GM19455 (cell line): ENCODE measurements at regions not wholly inside any gene's neighbourhood (a gene's known extent, or its start where the extent isn't known, plus 50 kb on each side); places are given as distances from the start of the nearest gene placed in this dataset.
"Not testable (repeated sequence)": the region's sequence is repeated elsewhere in the genome, so short reads cannot be mapped to it uniquely, and the experiment has no call there.

Source experiments
- ATAC-seq: cut with Tn5 transposase; IDR thresholded peaks from one replicate; pipeline ENCODE4 v1.9.1; 2021; ENCODE audit not compliant: unreplicated experiment

DNA sequence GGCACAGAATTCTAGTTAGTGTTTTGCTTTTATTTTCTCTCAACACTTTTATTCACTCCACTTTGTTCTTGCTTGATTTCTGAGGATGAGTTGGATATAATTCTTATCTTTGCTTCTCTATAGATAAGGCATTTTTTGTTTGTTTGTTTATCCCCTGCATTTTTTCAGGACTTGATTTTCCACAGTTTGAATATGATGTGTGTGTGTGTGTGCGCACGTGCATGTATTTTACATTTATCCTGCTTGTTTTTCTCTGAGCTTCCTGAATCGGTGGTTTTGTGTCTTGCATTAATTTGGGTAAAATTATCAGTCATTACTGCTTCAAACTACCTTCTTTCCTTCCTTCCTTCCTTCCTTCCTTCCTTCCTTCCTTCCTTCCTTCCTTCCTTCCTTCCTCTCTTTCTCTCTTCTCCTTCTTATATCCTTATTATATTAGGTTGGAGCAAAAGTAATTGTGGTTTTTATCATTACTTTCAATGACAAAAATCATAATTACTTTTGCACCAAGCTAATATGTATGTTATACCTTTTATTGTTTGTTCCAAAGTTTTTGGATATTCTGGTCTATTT, 679.9 kb upstream of the RAG2 start:
- no peak for ATAC-seq

DNA sequence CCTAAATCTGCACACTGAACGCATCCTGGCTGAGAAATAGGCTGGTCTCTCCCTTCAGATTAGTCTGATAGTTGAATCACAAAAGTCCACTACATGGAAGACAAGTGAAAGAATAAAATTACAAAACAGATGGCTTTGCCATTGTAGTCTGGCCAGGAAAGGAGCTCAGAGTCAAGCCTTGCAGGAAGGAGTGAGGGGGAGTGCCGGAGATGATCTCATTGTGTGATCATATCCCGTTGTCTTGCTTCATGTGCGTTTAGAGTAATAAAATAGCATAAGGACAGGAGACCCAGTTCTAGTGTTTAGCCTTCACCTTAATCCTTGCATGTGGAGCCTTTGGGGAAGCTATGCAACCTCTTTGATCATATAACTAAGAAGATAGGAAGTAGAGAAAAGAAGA, 666.7 kb upstream of the RAG2 start:
- ATAC-seq: no peak

DNA sequence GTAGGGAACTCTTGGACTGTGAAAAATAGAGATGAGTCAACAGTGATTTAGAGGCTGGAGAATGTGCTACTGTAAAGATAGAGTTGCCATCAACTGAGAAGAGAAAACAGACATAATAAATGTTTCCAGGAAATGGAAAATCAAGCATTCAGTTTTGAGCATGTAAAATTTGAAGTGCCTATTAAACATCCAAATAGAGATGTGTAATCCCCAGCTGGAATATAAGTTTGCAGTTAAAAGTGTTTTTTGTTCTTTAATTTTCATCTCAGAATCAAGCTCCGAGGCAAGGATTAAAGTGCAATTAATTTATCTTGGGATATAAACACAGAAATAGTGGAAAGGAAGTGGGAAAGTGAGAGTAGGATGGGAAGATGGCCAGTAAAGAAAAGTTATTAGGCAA, 666.0 kb upstream of the RAG2 start:
- ATAC-seq: no peak

DNA sequence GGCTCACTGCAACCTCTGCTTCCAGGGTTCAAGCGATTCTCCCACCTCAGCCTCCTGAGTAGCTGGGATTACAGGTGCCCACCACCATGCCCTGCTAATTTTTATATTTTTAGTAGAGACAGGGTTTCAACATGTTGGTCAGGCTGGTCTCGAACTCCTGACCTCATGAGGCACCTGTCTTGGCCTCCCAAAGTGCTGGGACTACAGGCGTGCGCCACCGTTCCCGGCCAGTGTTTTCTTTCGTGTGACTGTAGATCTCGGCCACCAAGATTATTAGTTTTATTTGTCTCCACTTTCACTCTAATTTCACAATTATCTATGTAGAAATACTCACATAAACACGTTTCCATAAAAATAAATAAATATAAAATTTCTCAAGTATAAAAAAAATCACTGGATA, 665.4 kb upstream of the RAG2 start:
- ATAC-seq: not testable (repeated sequence)

DNA sequence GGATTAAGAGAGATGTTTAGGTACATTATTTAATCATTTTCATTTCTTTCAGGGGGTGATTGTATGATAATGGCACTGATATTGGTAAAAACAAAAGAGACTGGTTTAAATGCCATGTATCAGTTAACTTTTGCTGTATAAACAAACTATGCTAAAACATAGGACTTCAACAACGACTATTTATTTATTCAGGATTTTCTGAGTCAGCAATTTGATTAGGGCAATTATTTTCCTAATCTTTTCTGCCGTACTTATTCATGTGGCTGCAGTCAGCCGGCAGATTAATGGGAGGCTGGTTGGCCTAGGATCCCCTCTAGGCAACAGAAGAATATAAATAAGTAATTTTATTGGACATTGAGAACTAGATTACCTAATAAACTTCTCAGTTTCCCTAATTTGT, 661.7 kb upstream of the RAG2 start:
- ATAC-seq: no peak

DNA sequence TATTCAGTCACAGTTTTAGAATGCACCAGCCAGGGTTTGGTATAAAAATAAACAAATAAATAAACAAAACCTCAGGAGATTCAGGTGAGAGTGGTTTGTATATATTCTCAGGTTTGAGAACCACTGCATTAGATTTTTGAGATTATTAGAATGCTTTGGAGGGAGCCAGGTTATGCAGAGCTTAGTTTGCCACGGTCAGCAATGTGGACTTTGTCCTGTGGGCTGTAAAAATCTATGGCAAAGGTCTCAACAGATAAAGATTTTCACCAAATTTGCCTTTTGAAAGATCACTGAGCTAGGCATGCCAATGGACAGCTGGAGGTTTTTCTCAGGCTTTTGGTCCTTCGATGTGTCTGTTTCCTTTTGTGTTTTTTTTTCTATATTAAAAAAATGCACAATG, 650.1 kb upstream of the RAG2 start:
- no peak for ATAC-seq

DNA sequence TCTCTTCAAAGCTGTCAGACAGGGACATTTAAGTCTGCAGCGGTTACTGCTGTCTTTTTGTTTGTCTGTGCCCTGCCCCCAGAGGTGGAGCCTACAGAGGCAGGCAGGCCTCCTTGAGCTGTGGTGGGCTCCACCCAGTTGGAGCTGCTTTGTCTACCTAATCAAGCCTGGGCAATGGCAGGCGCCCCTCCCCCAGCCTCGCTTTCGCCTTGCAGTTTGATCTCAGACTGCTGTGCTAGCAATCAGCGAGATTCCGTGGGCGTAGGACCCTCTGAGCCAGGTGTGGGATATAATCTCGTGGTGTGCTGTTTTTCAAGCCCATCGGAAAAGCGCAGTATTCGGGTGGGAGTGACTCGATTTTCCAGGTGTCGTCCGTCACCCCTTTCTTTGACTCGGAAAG, 648.1 kb upstream of the RAG2 start:
- not testable (repeated sequence) for ATAC-seq

DNA sequence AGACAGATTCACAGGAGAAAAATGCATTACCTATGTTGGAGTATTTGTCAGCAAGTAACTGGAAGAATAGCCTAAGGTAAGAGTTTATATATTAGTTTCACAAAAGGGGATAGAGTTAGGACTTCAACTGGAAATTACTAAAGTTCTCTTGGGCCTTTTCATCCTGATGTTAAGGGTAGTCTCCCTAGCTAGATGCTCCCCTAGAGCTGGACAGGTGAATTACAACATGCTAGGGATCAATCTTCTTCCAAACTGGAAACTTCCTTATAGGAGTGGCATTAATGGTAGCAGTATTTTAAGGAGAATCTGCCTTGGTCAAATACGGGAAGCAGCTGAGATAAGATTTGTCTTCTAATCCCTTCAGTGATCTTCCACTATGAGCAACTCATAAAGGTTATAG, 632.8 kb upstream of the RAG2 start:
- ATAC-seq: no peak

DNA sequence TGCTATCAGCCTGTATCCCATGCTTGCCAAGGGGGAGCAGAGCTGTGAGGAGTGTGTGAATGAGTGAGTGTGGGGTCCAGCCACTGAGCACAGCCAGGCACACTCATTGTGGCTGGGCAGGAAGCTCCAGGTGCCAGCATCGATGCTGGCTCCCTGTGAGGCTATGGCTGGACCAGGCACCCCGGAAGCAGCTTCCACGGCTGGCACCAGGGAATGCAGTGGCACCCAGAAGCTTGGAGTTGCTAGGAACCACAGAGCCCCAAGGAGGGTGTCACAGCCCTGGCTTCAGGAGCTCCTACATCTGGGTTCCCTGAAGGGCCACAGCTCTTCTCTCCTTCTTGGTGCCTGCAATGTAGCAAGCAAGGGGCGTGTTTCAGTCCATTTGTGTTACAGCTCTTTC, 625.9 kb upstream of the RAG2 start:
- ATAC-seq: no peak

DNA sequence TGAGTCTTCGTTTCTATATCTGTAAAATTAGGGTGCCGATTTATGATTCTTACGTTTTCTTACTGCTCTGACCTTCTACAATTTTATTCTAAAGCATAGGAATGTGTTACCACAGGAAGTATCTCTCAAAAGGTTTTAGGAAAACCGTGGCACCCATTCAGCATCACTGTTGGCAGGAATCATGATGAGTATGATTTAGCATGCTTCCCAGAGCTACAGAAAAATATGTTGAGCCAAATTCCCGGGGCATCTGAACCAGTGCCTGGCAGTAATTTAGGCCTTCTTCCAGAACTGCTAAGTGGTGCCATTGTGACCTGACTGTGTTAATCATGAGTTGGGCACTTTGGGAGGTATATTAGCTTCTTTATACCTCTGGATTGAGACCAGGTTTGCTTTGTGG, 605.0 kb upstream of the RAG2 start:
- no peak for ATAC-seq

DNA sequence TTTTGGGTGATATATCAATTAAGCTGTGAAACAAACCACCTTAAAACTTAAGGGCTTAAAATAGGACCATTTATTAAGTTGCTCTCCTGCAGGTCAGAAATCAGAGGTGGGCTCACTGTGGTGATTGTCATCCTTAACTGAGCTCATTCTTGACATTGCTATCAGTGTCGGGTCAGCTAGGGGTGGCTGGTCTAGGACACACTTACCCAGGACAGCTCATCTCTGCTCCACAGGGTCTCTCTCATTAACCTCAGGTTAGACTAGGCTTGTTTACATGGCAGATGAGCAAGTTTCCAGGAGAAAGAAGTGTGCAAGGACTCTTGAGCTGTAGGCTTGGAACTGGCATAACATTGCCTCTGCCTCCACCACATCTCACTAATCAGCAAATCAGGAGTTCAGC, 601.0 kb upstream of the RAG2 start:
- ATAC-seq: no peak

DNA sequence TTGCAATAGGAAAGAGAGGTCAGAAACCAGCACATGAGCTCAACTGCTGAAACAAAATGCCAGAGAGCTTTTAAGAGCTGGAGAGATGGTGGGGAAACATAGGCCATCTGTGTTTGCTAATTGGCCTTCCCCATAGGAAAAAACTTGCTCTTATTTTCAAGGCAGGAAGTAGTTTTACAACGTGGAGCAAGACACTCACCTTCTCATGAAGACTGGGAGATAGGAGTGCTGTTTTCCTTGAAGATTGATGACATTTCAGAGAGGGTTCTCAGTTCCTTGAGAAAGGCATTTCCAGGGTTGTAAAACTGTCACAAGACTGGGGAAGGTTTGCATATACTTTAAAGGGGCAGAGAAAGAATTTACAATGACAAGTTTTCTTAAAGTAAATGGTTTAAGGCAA, 586.3 kb upstream of the RAG2 start:
- no peak for ATAC-seq

DNA sequence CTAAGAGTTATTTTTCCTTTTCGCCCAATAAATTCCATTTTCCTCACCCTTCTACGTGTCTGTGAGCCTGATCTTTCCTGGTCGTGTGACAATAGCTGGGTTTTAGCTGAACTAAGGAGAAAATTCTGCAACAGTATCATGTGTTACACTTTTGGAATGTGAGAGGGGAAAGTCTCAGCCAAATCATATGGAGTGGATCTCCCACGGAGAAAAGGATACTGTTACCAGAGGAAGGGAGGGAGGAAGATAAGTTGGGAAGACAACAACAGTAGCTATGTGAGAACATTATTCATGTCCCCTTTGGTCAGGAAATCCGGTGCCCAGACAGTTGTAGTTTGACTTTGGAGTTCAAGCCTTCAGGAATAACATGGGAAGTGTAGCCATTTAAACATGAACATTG, 584.0 kb upstream of the RAG2 start:
- no peak for ATAC-seq

DNA sequence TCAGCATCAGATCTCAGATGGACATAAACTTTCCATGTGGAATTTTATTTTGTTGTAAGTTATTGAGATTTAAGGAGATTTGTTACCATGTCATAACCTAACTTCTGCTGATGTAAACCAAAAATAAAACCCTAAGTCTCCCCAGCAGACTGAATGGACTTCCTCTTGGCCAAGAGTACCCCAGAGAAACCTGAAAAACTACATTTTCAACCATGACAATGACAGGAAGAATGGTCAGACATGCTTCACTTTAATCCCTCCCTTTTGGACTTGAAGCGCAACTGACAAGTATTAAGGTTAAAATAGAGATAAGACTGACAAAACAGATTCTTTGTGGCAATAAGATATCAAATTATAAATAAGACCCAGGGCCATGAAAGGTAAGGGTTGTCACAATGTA, 579.7 kb upstream of the RAG2 start:
- no peak for ATAC-seq

DNA sequence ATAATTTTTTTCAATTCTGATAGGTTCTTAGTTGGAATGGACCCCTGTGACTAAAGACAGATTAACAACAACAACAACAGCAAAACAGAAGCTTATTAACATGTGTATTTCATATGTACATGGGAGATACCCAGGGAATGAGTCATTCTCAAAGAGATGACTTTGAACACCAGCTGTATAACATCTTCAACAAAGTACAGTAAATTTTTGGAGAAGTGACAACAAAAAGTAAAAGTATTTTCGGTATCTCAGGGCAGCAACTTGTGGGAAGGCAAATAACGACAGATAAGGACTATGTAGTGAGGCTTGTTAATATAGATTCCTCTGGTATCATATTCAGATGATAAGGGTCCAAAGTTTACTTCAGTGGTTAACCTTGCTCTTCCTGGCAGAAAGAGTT, 573.4 kb upstream of the RAG2 start:
- ATAC-seq: no peak

DNA sequence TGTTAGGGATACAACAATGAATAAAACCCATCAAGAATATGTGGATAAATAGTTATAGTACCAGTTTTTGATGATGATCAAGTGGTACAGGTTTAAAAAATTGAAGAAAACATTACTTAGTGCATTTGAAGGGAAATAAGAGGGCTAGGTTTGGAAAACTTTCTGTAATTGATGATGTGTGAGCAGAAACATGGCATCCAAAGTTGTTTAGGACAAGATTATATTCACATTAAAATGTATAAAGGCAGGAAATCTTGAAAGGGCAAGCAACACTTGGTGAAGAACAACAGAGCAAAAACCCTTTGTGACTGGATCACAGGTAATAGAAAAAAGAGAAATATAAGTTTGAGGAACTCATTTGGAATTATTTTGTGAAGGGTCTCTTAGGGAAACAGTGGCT, 572.3 kb upstream of the RAG2 start:
- no peak for ATAC-seq

DNA sequence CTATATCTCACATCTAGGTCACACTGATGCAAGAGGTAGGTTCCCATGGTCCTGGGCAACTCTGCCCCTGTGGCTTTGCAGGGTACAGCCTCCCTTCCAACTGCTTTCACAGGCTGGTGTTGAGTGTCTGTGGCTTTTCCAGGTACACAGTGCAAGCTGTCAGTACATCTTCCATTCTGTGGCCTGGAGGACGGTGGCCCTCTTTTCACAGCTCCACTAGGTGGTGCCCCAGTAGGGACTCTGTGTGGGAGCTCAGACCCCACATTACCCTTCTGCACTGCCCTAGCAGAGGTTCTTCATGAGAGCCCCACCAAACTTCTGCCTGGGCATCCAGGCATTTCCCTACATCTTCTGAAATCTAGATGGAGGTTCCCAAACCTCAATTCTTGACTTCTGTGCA, 547.4 kb upstream of the RAG2 start:
- not testable (repeated sequence) for ATAC-seq

DNA sequence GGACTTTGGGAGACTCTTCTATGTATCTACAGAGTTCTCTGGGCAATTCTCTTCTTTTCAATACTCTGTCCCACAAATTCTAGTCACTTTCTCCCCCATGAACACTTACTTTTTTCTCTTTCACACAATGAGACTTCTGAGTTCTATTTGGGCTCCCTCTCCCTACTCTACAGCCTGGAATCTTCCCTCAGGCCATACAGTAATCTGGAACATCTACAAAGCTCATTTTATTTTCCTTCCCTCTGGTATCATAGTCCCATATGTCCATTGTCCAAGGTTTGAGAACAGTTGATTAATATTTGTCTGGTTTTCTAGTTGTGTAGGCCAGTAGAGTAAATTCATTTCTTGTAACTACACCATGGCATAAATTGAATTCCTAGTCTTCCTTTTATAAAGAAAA, 544.6 kb upstream of the RAG2 start:
- no peak for ATAC-seq

DNA sequence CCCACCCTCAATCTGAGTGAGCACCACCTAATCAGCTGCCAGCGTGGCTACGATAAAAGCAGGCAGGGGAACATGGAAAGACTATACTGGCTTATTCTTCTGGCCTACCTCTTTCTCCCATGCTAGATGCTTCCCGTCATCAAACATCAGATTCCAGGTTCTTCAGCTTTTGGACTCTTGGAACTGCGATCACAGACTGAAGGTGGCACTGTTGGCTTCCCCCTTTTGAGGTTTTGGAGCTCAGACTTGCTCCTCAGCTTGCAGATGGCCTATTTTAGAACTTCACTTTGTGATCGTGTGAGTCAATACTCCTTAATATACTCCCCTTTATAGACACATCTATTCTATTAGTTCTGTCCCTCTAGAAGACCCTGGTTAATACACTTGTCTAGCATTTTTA, 543.7 kb upstream of the RAG2 start:
- no peak for ATAC-seq

DNA sequence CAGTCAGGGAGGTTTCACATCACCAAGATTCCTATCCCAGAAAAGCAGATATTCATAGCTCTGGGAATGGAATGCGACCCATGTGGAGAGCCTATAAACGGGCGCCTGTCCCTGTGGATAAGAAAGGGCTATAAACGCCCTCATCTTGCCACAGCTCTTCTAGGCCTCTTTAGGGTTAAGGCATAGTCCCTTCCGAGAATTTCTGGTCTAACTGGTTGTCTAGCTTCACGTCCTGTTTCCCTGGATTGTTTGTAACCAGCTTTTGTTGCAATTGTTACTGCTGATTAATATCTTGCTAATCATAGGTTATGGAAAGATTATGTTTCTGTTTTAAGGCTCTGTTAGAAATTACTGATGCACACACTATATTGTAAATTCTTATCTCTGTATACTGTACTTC, 537.6 kb upstream of the RAG2 start:
- ATAC-seq: not testable (repeated sequence)

DNA sequence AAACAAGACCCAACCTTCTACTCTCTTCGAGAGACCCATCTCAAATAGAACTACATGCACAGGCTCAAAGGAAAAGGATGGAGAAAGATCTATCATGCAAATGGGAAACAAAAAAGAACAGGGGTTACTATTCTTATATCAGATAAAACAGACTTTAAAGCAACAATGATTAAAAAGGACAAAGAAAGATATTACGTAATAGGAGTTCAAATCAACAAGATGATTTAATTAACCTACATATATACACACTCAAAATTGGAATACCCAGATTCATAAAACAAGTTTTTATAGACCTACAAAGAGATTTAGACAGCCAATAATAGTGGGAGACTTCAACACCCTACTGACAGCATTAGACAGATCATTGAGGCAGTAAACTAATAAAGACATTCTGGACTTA, 536.6 kb upstream of the RAG2 start:
- ATAC-seq: no peak

DNA sequence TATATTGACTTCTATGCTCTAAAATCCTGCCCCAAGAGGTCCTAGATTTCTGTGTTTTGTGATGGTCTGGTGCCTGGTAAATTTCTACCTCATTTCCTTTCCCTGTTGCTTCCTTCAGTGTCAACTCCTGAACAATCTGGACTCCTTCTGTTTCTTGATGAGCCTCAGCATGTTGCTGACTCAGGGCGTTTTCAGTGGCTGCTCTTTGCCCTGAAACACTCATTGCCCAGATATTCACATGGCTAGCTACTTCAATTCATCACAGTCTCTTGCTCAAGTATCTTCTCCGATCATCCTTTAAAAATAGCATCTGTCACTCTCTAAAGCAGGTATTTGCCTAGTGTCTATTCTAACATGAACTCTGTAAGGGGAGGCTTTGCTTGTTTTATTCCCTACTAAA, 526.3 kb upstream of the RAG2 start:
- no peak for ATAC-seq

DNA sequence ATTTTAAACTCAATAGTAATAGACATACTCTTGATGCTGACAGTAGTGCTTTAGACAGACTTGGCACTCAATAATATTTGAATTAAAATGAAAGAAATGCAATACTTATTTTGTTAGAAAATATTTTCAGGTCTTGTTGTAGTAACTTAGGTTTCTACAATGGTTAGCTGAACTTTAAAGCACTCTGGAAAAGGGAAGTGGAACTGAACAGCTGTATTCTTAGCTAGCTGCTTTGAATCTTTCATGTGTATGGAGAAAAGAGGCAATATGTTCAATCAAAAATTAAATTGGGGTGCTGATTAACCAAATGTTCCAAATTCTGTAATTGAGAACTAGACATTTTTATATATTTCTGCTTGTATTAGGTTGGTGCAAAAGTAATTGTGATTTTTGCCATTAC, 517.9 kb upstream of the RAG2 start:
- no peak for ATAC-seq

DNA sequence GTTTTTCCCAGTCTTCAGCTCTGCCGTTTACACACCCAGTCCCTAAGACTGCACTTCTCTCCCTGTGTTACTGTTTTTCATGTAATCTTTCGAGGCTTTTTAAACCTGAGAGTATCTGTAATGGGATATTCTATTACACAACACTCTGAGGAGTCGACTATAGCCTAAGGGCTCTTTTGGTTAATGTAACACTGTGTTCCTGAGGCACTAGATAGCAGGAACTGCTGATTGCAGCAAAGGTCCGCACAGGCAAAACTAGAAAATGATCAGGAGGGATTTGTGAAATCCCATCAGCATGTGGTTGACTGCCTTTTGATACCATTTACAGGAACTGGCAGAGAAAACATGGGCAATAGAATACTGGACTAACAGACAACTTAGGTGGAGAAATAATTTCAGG, 512.3 kb upstream of the RAG2 start:
- no peak for ATAC-seq
